ENCODE measurements at regions not wholly inside any gene's neighbourhood (a gene's known extent, or its start where the extent isn't known, plus 50 kb on each side); places are given as distances from the start of the nearest gene placed in this dataset.

DNA sequence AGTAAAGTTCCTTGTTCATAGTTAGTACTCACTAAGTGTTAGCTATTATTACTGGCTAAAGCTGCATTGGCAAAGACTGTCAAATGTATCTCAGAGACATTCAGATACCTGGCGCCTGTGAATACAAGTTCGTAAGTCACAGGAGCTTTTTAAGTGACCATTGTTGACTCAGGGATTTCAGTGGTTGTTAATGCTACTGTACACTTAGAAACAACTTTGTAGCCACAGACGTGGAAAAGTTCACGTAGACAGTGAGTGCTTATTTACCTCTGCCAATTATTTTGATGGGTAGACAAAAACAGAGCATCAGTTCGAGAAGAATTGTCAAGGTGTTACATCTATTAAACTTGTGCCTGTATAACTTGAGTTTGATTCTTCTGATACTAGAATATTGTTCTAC lies 59.1 kb upstream of the RRP15 start:
- Histone ChIP-seq H2AK5ac (ENCODE audit: low read depth, low read length) (no peak overlapping the region), H3K56ac (replicated peaks; ENCODE audit: insufficient read length, low read depth, low read length) (no peak overlapping the region), H3K23me2 (ENCODE audit: low read depth, low read length) (no peaks in the 10 kb centered on the region), H4K20me1 (replicated peaks in 1 of 2; ENCODE audit: control insufficient read depth in 1 of 2, insufficient read depth in 2 of 2, low read length in 2 of 2) (no peaks in the 10 kb centered on the region), H3K79me1 (ENCODE audit: low read depth, low read length) (no peaks in the 10 kb centered on the region), H2BK5ac (ENCODE audit: low read depth, low read length) (no peak overlapping the region), H3K79me2 (ENCODE audit: control insufficient read depth in 1 of 2, insufficient read depth in 2 of 2, low read length in 2 of 2) (no peaks in the 10 kb centered on the region), H2BK120ac (replicated peaks; ENCODE audit: low read depth, low read length) (no peak overlapping the region), H3K4ac (replicated peaks; ENCODE audit: insufficient read length, low read depth, low read length) (no peak overlapping the region), H3K4me1 (replicated peaks in 1 of 4; ENCODE audit: control insufficient read depth in 3 of 4, insufficient read depth in 4 of 4, low read length in 3 of 4) (no peaks in the 10 kb centered on the region), H4K8ac (ENCODE audit: extremely low read depth, insufficient read depth, low read length) (no peak overlapping the region), H4K5ac (ENCODE audit: insufficient read length, low read depth, low read length) (no peak overlapping the region), H3K4me3 (ENCODE audit: extremely low read depth in 1 of 4, insufficient read depth in 2 of 4, low read depth in 3 of 4, low read length in 4 of 4) (no peak overlapping the region), H2BK12ac (ENCODE audit: low read depth, low read length) (no peak overlapping the region), H3K23ac (ENCODE audit: insufficient read length) (no peak overlapping the region), H2BK15ac (ENCODE audit: low read length) (no peak overlapping the region), H3K27me3 (replicated peaks in 1 of 4; ENCODE audit: control insufficient read depth in 3 of 4, extremely low read depth in 1 of 4, insufficient read depth in 3 of 4, low read length in 3 of 4) (no peaks in the 10 kb centered on the region), H3K9ac (replicated peaks in 1 of 4; ENCODE audit: extremely low read depth in 1 of 4, low read depth in 3 of 4, low read length in 3 of 4) (no peak overlapping the region), H3K18ac (ENCODE audit: extremely low read depth, low read length) (no peak overlapping the region), H3K4me2 (ENCODE audit: insufficient read depth in 1 of 2, low read depth in 2 of 2, low read length in 2 of 2) (no peak overlapping the region), H4K91ac (replicated peaks; ENCODE audit: insufficient read length, low read length) (no peak overlapping the region), H3K14ac (ENCODE audit: insufficient read length) (no peak overlapping the region), H3K36me3 (ENCODE audit: control insufficient read depth in 2 of 4, insufficient read depth in 4 of 4, low read length in 3 of 4) (no peaks in the 10 kb centered on the region), H2AFZ (ENCODE audit: low read length) (no peak overlapping the region), H3K27ac (ENCODE audit: low read depth, low read length) (no peak overlapping the region), H3K9me3 (ENCODE audit: insufficient read depth in 2 of 2, low read depth in 1 of 2, low read length in 1 of 2) (no peaks in the 10 kb centered on the region), H2BK20ac (ENCODE audit: low read length) (no peak overlapping the region)
- DNase-seq (ENCODE audit: low read depth in 1 of 2, low spot score in 2 of 2), result no peak
- CTCF ChIA-PET (ENCODE audit: partially characterized antibody), result no interaction called here
- WGBS, 2 experiments (ENCODE audit: extremely low coverage in 1 of 2, insufficient coverage in 1 of 2, insufficient read length in 1 of 2, insufficient replicate concordance in 2 of 2, low coverage in 1 of 2, low lambda C conversion rate in 2 of 2, missing lambda C conversion rate in 1 of 2), result 91% methylated on average over 5 of the region's 5 CpGs; no CpG with 5 or more reads in 1 of the 2 experiments
- POLR2A ChIA-PET (ENCODE audit: partially characterized antibody), result no interaction called here
- FAIRE-seq, result no peak
- TF ChIP-seq PHF8 (conservative IDR thresholded peaks at IDR 0.05; ENCODE audit: low read depth, low read length), result no peak
- no peak for TF ChIP-seq POU5F1 (IDR thresholded peaks at IDR 0.05; ENCODE audit: low read depth, low read length)
- no peak for TF ChIP-seq KDM1A (IDR thresholded peaks at IDR 0.05; ENCODE audit: borderline replicate concordance, low read length)
- TF ChIP-seq GTF2F1 (IDR thresholded peaks at IDR 0.05; ENCODE audit: borderline replicate concordance, low read depth, low read length), result no peak
- TF ChIP-seq CHD2 (IDR thresholded peaks at IDR 0.05; ENCODE audit: low read length), result no peak
- TF ChIP-seq ASH2L (IDR thresholded peaks at IDR 0.05; ENCODE audit: low read length), result no peak
- no peak for TF ChIP-seq CHD1 (IDR thresholded peaks at IDR 0.05; ENCODE audit: low read depth, low read length)
- TF ChIP-seq MAFK (IDR thresholded peaks at IDR 0.05; ENCODE audit: low read depth, low read length), result no peak
- TF ChIP-seq BCL11A (IDR thresholded peaks at IDR 0.05; ENCODE audit: low read depth in 2 of 2, low read length in 2 of 2), result no peak
- no peak for TF ChIP-seq JUN (IDR thresholded peaks at IDR 0.05; ENCODE audit: low read depth, low read length)
- TF ChIP-seq RAD21 (IDR thresholded peaks at IDR 0.05 in 1 of 2, conservative IDR thresholded peaks at IDR 0.05 in 1 of 2; ENCODE audit: low read depth in 2 of 2, low read length in 2 of 2), result no peak
- TF ChIP-seq BACH1 (IDR thresholded peaks at IDR 0.05; ENCODE audit: low read length), result no peak
- TF ChIP-seq TAF1 (IDR thresholded peaks at IDR 0.05; ENCODE audit: low read depth, low read length), result no peak
- no peak for TF ChIP-seq GABPA (IDR thresholded peaks at IDR 0.05; ENCODE audit: borderline replicate concordance, insufficient read depth, low read length)
- TF ChIP-seq TCF12 (IDR thresholded peaks at IDR 0.05; ENCODE audit: low read depth, low read length), result no peak
